Left lung (tissue), 4 donors: ENCODE measurements at regions not wholly inside any gene's neighbourhood (a gene's known extent, or its start where the extent isn't known, plus 50 kb on each side); places are given as distances from the start of the nearest gene placed in this dataset.

Source experiments
- ATAC-seq: fragments of 200-7000 bp; cut with Tn5 transposase; one replicate; pipeline ENCODE4 v1.9.1; 2020; ENCODE audit warnings: moderate library complexity
- DNase-seq, 4 donors: peaks; one replicate each; pipeline ENCODE4 v3.0.0-alpha.2; 2013 to 2020
- H3K27ac ChIP-seq, 2 donors: fragments of 200-600 bp; sonication (generic) in 1 of 2; one replicate each; pipeline versions ENCODE4 v1.5.0 to v1.8.0; 2020 to 2021
- H3K27me3 ChIP-seq, 2 donors: fragments of 200-600 bp; sonication (generic) in 1 of 2; one replicate each; pipeline versions ENCODE4 v1.5.0 to v1.8.0; 2020 to 2021
- H3K36me3 ChIP-seq, 2 donors: fragments of 200-600 bp; sonication (generic) in 1 of 2; one replicate each; pipeline versions ENCODE4 v1.5.0 to v1.8.0; 2020 to 2021
- H3K4me1 ChIP-seq, 2 donors: fragments of 200-600 bp; one replicate each; pipeline ENCODE4 v1.8.0; 2021
- H3K4me3 ChIP-seq, 2 donors: fragments of 200-600 bp; sonication (generic) in 1 of 2; one replicate each; pipeline versions ENCODE4 v1.5.0 to v1.8.0; 2020 to 2021; ENCODE audit warnings: mild to moderate bottlenecking in 1 of 2
- H3K9me3 ChIP-seq, 2 donors: fragments of 200-600 bp; sonication (generic) in 1 of 2; one replicate each; pipeline versions ENCODE4 v1.5.0 to v1.8.0; 2020 to 2021
- intact Hi-C, 2 donors: fragments of 100-400 bp; cut with DNase I; formaldehyde crosslinking; loops; one replicate each; pipeline versions ENCODE4 v1.11.2 to v1.14.2; 2022
- TF ChIP-seq, protein P1 (sequence below), 2 donors: fragments of 200-600 bp; sonication (generic) in 1 of 2; IDR thresholded peaks; one replicate each; pipeline versions ENCODE4 v1.5.0 to v1.8.0; 2021; ENCODE audit warnings: antibody characterized with exemption in 2 of 2
- donor health status: DM: no; HTN: yes; CAD: no.
- donor health status: DM: no; HTN: no; CAD: no.

DNA sequence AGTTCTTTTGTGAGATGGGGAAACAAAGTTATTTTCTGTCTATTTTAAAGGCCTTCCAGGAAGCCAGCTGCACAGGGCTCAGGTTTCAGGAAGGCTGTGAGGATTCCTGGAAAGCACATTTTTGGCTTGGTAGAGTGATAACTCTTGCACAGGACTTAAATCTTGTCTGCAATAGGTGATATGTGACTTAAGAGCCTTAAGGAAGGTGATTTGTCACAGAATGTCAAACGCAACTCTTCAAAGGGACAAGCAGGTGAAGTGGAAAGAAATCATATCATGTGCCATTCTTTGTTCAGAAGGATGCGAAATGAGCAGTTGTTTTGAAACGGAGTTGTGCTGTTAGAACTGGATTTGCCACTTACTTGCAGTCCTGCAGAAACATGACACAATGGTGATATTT, 459.3 kb downstream of the MAT2B start:
- no peak for ATAC-seq
- H3K4me1 ChIP-seq, result no peaks in the 10 kb centered on the region
- DNase-seq, result no peak
- TF ChIP-seq, protein P1, sequence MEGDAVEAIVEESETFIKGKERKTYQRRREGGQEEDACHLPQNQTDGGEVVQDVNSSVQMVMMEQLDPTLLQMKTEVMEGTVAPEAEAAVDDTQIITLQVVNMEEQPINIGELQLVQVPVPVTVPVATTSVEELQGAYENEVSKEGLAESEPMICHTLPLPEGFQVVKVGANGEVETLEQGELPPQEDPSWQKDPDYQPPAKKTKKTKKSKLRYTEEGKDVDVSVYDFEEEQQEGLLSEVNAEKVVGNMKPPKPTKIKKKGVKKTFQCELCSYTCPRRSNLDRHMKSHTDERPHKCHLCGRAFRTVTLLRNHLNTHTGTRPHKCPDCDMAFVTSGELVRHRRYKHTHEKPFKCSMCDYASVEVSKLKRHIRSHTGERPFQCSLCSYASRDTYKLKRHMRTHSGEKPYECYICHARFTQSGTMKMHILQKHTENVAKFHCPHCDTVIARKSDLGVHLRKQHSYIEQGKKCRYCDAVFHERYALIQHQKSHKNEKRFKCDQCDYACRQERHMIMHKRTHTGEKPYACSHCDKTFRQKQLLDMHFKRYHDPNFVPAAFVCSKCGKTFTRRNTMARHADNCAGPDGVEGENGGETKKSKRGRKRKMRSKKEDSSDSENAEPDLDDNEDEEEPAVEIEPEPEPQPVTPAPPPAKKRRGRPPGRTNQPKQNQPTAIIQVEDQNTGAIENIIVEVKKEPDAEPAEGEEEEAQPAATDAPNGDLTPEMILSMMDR (IDR thresholded peaks at IDR 0.05), result no peak
- no peaks in the 10 kb centered on the region for H3K9me3 ChIP-seq
- H3K27ac ChIP-seq, result no peak overlapping the region
- no peaks in the 10 kb centered on the region for H3K27me3 ChIP-seq
- no peaks in the 10 kb centered on the region for H3K36me3 ChIP-seq
- no peak overlapping the region for H3K4me3 ChIP-seq
- intact Hi-C loops, result no loop called here

DNA sequence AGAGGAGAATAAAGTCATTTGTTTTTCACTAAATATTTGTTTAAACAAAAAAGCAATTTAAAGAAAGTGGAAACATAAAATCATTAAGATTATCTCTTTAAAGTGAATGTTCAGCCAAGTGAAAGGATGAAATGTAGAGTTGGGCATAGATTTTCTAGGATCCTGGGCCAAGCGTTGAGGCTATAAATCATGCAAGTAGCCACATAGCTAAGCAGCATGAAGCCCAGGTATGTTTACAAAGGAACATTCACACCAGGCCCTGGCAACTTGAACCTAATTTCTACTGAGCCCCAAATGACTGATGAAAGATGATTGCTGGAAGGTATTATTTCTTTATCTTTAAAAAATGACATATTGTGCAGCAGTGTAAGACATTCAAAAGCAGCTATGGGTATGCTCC, 461.8 kb downstream of the MAT2B start:
- DNase-seq (no peak), ATAC-seq (no peak)
- TF ChIP-seq, protein P1 (IDR thresholded peaks at IDR 0.05), result no peak
- intact Hi-C loops, result no loop called here
- Histone ChIP-seq H3K27ac (no peak overlapping the region), H3K27me3 (no peaks in the 10 kb centered on the region), H3K4me3 (no peak overlapping the region), H3K9me3 (peaks cover 0 to 4% of the 10 kb centered on the region in 2 donors), H3K36me3 (no peaks in the 10 kb centered on the region), H3K4me1 (no peaks in the 10 kb centered on the region)

DNA sequence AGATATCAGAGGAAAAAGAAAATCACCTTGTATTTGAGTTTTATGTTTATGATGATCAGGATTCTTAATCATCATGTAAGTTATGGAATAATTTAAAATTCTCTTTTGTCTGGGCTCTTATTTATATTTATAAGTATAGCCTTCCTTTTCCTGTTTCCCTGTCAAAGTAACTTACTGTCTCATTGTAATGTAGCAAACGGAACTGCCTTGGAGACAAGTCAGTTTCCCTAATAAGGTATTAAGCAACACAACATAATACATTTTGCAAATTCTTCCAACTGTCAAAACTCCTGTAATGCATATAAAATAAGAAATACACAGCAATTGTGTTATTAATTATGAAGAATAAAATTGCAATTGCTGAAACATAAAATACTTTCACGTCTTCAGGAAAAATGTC, 463.2 kb downstream of the MAT2B start:
- H3K4me1 ChIP-seq, result no peaks in the 10 kb centered on the region
- intact Hi-C loops, result no loop called here
- peaks cover 0 to 5% of the 10 kb centered on the region in 2 donors for H3K9me3 ChIP-seq
- no peak overlapping the region for H3K27ac ChIP-seq
- TF ChIP-seq, protein P1 (IDR thresholded peaks at IDR 0.05), result no peak
- no peak for DNase-seq
- no peak for ATAC-seq
- no peaks in the 10 kb centered on the region for H3K27me3 ChIP-seq
- H3K36me3 ChIP-seq, result no peaks in the 10 kb centered on the region
- no peak overlapping the region for H3K4me3 ChIP-seq

DNA sequence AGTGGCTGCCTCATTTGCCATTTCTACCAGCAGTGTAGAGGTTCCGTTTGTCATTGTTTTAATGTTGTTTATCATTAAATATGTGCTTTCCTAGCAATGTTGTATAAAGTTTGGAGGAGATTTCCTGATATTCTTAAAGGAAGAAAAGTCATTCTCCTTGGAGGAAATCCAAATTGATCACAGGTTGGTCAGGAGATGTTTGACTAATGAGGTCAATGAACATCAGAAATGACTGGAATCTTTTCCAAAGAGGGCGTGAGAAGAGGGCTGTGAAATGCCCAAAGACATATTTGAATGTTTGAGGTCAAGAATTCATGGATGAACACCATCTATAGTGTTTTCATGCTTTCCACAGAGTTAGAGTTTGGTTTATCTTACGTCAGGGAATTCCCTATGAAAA, 471.3 kb downstream of the MAT2B start:
- ATAC-seq, result no peak
- Histone ChIP-seq H3K4me3 (no peak overlapping the region), H3K27ac (no peak overlapping the region), H3K9me3 (peaks cover 0 to 2% of the 10 kb centered on the region in 2 donors), H3K27me3 (no peaks in the 10 kb centered on the region), H3K36me3 (no peaks in the 10 kb centered on the region), H3K4me1 (no peaks in the 10 kb centered on the region)
- intact Hi-C loops, result no loop called here
- DNase-seq, result no peak
- TF ChIP-seq, protein P1 (IDR thresholded peaks at IDR 0.05), result no peak

DNA sequence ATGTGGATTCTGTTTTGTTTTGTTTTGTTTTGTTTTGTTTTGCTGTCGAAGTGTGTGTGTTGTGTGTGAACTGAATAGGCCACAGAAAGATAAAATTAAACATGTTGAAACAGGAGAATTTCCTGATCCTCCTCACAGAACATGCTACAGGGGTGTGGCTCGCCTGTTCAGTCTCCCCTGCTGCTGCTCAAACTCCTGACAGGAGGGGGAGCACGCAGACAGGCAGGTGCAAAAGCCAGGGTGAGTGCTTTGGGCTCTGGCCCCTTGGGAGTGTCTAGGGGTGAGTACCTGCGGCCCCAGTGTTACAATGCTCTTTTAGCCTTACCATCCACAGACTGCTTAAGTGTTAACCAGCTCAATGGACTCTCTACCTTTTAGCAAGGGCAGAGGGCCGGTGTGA, 473.5 kb downstream of the MAT2B start:
- H3K36me3 ChIP-seq, result no peaks in the 10 kb centered on the region
- no peaks in the 10 kb centered on the region for H3K27me3 ChIP-seq
- H3K9me3 ChIP-seq, result no peaks in the 10 kb centered on the region
- no peak overlapping the region for H3K27ac ChIP-seq
- intact Hi-C loops, result no loop called here
- ATAC-seq (no peak), DNase-seq (no peak)
- no peaks in the 10 kb centered on the region for H3K4me1 ChIP-seq
- H3K4me3 ChIP-seq, result no peak overlapping the region
- TF ChIP-seq, protein P1 (IDR thresholded peaks at IDR 0.05), result no peak
